ENCODE measurements at regions not wholly inside any gene's neighbourhood (a gene's known extent, or its start where the extent isn't known, plus 50 kb on each side); places are given as distances from the start of the nearest gene placed in this dataset.

DNA sequence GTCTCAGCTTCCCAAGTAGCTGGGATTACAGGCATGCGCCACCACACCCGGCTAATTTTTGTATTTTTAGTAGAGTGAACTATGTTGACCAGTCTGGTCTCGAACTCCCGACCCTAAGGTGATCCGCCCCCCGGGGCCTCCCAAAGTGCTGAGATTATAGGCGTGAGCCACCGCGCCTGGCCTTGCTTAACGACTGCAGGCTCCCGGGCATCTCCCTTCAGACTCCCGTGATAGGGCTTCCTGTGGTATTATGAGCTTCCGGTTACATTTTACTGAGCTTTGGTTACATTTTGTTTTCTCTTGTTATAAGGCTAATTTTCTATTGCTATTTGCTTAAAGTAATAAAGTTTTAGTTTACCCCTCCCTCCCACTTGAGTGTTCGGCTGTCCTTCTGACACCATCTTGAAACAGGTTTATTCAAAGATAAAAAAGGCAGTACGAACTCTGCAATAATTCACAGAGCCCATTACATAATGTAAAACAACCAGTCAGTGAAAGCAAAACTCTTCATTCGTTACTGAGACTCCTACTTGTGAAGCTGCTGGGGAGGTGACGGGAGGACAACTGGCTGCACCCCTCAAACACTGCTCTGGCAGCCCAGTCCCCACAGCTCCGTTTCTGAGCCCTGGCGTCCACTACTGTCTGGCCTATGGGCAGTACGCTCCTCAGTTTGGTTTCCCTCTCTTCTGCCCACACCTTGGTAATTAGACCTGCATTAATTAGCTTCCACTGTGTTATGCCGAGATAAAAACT lies 795.7 kb upstream of the SLIT2 start:
- intact Hi-C loops (cut with micrococcal nuclease), result no loop called here
- Histone ChIP-seq H3K36me3 (ENCODE audit: insufficient read depth, low read length) (no peaks in the 10 kb centered on the region), H3K27ac (ENCODE audit: low read depth, low read length) (no peak overlapping the region), H3K9me3 (ENCODE audit: control insufficient read depth in 1 of 2, low read length in 2 of 2) (no peaks in the 10 kb centered on the region), H3K27me3 (ENCODE audit: insufficient read depth, low read length) (no peaks in the 10 kb centered on the region), H3K4me3 (ENCODE audit: low read length in 2 of 2) (no peak overlapping the region), H3K4me1 (ENCODE audit: insufficient read depth, low read length) (no peaks in the 10 kb centered on the region)
- no peaks in the 10 kb centered on the region for H3K36me3 Mint-ChIP-seq
- no peaks in the 10 kb centered on the region for H3K4me1 Mint-ChIP-seq
- H3K27me3 Mint-ChIP-seq, result no peaks in the 10 kb centered on the region
- H3K9me3 Mint-ChIP-seq, result peaks cover 0 to 23% (median 14%) of the 10 kb centered on the region in 8 donors
- H3K27ac Mint-ChIP-seq, result no peak overlapping the region
- ChIA-PET CTCF (ENCODE audit: partially characterized antibody) (no interaction called here), POLR2A (ENCODE audit: partially characterized antibody) (no interaction called here)
- DNase-seq, result no peak
- no peak overlapping the region for H3K4me3 Mint-ChIP-seq

DNA sequence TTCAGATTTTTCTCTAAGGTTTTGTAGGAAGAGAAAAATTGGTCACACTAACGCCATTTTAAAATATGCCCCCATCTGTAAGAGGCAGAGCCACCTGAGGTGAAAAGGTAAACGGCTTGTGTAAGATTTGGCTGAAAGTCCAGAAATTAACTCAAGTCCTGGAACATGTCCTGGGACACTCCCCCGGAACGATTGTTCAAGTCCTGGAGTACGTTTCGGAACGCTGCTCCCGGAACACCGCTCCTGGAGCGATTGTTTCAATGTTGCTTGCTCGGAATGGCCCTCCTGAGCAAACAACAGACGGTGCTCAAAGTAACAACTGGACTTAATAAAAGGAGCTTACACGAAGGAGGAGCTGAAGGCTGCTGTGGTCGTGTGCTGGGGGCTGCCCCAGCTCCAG lies 796.5 kb upstream of the SLIT2 start:
- DNase-seq, result no peak
- Histone ChIP-seq H3K36me3 (ENCODE audit: insufficient read depth, low read length) (no peaks in the 10 kb centered on the region), H3K27me3 (ENCODE audit: insufficient read depth, low read length) (no peaks in the 10 kb centered on the region), H3K9me3 (ENCODE audit: control insufficient read depth in 1 of 2, low read length in 2 of 2) (no peaks in the 10 kb centered on the region), H3K27ac (ENCODE audit: low read depth, low read length) (no peak overlapping the region), H3K4me3 (ENCODE audit: low read length in 2 of 2) (no peak overlapping the region), H3K4me1 (ENCODE audit: insufficient read depth, low read length) (no peaks in the 10 kb centered on the region)
- no peaks in the 10 kb centered on the region for H3K4me1 Mint-ChIP-seq
- no peaks in the 10 kb centered on the region for H3K27me3 Mint-ChIP-seq
- POLR2A ChIA-PET (ENCODE audit: partially characterized antibody), result no interaction called here
- CTCF ChIA-PET (ENCODE audit: partially characterized antibody), result no interaction called here
- H3K4me3 Mint-ChIP-seq, result no peak overlapping the region
- intact Hi-C loops (cut with micrococcal nuclease), result no loop called here
- H3K9me3 Mint-ChIP-seq, result peaks cover 0 to 23% (median 15%) of the 10 kb centered on the region in 8 donors
- H3K27ac Mint-ChIP-seq, result no peak overlapping the region
- H3K36me3 Mint-ChIP-seq, result no peaks in the 10 kb centered on the region

DNA sequence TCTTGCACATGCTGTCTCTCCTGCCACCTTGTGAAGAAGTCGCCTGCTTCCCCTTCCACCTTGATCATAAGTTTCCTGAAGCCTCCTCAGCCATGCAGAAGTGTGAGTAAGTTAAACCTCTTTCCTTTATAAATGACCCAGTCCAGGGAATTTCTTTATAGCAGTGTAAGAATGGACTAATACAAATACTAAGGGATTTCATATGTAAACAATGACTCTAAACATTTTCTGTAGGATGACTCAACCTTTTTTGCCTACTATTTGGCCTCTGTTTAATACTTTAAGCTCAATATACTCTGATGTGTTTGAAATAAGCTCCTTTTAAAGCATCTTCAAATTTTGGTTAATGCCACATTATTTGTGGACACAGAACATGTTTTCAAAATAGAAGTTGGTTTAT lies 813.5 kb upstream of the SLIT2 start:
- Histone ChIP-seq H3K36me3 (ENCODE audit: insufficient read depth, low read length) (no peaks in the 10 kb centered on the region), H3K4me1 (ENCODE audit: insufficient read depth, low read length) (no peaks in the 10 kb centered on the region), H3K27me3 (ENCODE audit: insufficient read depth, low read length) (no peaks in the 10 kb centered on the region), H3K9me3 (ENCODE audit: control insufficient read depth in 1 of 2, low read length in 2 of 2) (peaks cover 0 to 12% of the 10 kb centered on the region in 2 donors), H3K27ac (ENCODE audit: low read depth, low read length) (no peak overlapping the region), H3K4me3 (ENCODE audit: low read length in 2 of 2) (no peak overlapping the region)
- H3K27ac Mint-ChIP-seq, result peak overlapping the region in 1 of 7 donors; percentile 16
- H3K4me3 Mint-ChIP-seq, result no peak overlapping the region
- intact Hi-C loops (cut with micrococcal nuclease), result no loop called here
- ChIA-PET CTCF (ENCODE audit: partially characterized antibody) (no interaction called here), POLR2A (ENCODE audit: partially characterized antibody) (no interaction called here)
- H3K36me3 Mint-ChIP-seq, result no peaks in the 10 kb centered on the region
- no peaks in the 10 kb centered on the region for H3K4me1 Mint-ChIP-seq
- no peaks in the 10 kb centered on the region for H3K27me3 Mint-ChIP-seq
- no peak for DNase-seq
- peaks cover 4 to 42% (median 24%) of the 10 kb centered on the region in 8 donors for H3K9me3 Mint-ChIP-seq

DNA sequence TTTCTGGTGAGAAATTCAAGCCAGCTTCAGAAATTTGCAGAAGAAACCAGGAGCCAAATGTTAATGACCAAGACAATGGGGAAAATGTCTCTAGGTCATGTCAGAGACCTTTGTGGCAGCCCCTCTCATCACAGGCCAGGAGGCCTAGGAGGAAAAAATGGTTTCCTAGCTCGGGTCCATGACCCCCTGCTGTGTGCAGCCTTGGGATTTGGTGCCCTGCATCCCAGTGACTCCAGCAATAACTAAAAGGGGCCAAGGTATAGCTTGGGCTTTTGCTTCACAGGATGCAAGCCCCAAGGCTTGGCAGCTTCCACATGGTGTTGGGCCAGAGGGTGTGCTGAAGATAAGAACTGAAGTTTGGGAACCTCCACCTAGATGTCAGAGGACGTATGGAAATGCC lies 814.7 kb upstream of the SLIT2 start:
- H3K9me3 ChIP-seq (ENCODE audit: control insufficient read depth in 1 of 2, low read length in 2 of 2), result peaks cover 0 to 3% of the 10 kb centered on the region in 2 donors
- H3K4me3 ChIP-seq (ENCODE audit: low read length in 2 of 2), result no peak overlapping the region
- H3K36me3 ChIP-seq (ENCODE audit: insufficient read depth, low read length), result no peaks in the 10 kb centered on the region
- Mint-ChIP-seq H3K27ac (no peak overlapping the region), H3K9me3 (peaks cover 4 to 36% (median 18%) of the 10 kb centered on the region in 8 donors), H3K36me3 (no peaks in the 10 kb centered on the region), H3K4me1 (no peaks in the 10 kb centered on the region), H3K27me3 (no peaks in the 10 kb centered on the region), H3K4me3 (no peak overlapping the region)
- no peaks in the 10 kb centered on the region for H3K4me1 ChIP-seq (ENCODE audit: insufficient read depth, low read length)
- ChIA-PET POLR2A (ENCODE audit: partially characterized antibody) (no interaction called here), CTCF (ENCODE audit: partially characterized antibody) (no interaction called here)
- DNase-seq, result no peak
- intact Hi-C loops (cut with micrococcal nuclease), result no loop called here
- H3K27ac ChIP-seq (ENCODE audit: low read depth, low read length), result no peak overlapping the region
- H3K27me3 ChIP-seq (ENCODE audit: insufficient read depth, low read length), result no peaks in the 10 kb centered on the region

DNA sequence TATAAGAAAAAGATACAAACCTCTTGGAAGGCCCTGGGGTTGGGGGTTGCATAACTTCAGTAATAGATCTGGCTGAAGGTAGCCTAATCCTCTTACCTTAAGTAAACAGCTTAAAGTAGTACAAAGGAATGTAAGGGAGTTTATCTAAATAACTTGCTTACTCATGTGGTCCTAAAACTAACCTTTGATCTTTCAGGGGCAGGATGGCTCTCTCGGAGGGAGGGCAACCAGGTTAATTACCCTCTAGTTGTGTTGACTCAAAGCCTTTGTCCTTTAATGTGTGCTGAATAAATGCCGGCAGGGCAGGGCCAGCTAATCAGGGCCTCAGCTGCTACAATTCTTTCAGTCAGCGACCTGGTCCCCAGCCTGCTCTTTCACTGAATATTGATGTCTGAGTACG lies 822.0 kb upstream of the SLIT2 start:
- H3K36me3 ChIP-seq (ENCODE audit: insufficient read depth, low read length), result no peaks in the 10 kb centered on the region
- no peak overlapping the region for H3K4me3 Mint-ChIP-seq
- no peaks in the 10 kb centered on the region for H3K27me3 Mint-ChIP-seq
- no peak overlapping the region for H3K4me3 ChIP-seq (ENCODE audit: low read length in 2 of 2)
- ChIA-PET CTCF (ENCODE audit: partially characterized antibody) (no interaction called here), POLR2A (ENCODE audit: partially characterized antibody) (no interaction called here)
- peaks cover 0 to 8% of the 10 kb centered on the region in 2 donors for H3K9me3 ChIP-seq (ENCODE audit: control insufficient read depth in 1 of 2, low read length in 2 of 2)
- H3K9me3 Mint-ChIP-seq, result peaks cover 0 to 33% (median 19%) of the 10 kb centered on the region in 8 donors
- H3K4me1 ChIP-seq (ENCODE audit: insufficient read depth, low read length), result no peaks in the 10 kb centered on the region
- no peaks in the 10 kb centered on the region for H3K36me3 Mint-ChIP-seq
- intact Hi-C loops (cut with micrococcal nuclease), result no loop called here
- H3K27me3 ChIP-seq (ENCODE audit: insufficient read depth, low read length), result no peaks in the 10 kb centered on the region
- H3K4me1 Mint-ChIP-seq, result no peaks in the 10 kb centered on the region
- no peak for DNase-seq
- no peak overlapping the region for H3K27ac ChIP-seq (ENCODE audit: low read depth, low read length)
- no peak overlapping the region for H3K27ac Mint-ChIP-seq

DNA sequence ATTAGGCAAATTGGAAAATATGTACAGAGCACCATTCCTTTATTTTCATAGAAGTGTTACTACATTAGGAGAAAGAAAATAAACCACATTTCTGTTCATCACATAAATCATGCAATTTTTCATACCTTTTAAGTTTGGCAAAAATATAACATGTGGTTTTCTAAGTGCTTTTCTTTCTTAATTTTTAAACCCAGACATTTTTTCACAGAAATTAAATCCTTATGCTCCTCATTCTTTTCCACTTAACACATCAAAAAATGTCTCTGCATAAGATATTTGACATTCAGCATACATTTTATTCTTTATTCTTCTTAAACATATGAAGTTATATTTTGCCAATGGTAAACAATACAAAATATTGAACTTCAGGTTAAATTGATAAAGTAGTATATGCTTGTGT lies 826.6 kb upstream of the SLIT2 start:
- Histone ChIP-seq H3K4me3 (ENCODE audit: low read length in 2 of 2) (no peak overlapping the region), H3K36me3 (ENCODE audit: insufficient read depth, low read length) (no peaks in the 10 kb centered on the region), H3K27ac (ENCODE audit: low read depth, low read length) (no peak overlapping the region), H3K27me3 (ENCODE audit: insufficient read depth, low read length) (no peaks in the 10 kb centered on the region), H3K4me1 (ENCODE audit: insufficient read depth, low read length) (no peaks in the 10 kb centered on the region), H3K9me3 (ENCODE audit: control insufficient read depth in 1 of 2, low read length in 2 of 2) (peaks cover 0 to 7% of the 10 kb centered on the region in 2 donors)
- intact Hi-C loops (cut with micrococcal nuclease), result no loop called here
- POLR2A ChIA-PET (ENCODE audit: partially characterized antibody), result no interaction called here
- Mint-ChIP-seq H3K4me3 (no peak overlapping the region), H3K9me3 (peaks cover 0 to 28% (median 14%) of the 10 kb centered on the region in 8 donors), H3K27ac (no peak overlapping the region), H3K4me1 (no peaks in the 10 kb centered on the region), H3K27me3 (no peaks in the 10 kb centered on the region), H3K36me3 (no peaks in the 10 kb centered on the region)
- no peak for DNase-seq
- CTCF ChIA-PET (ENCODE audit: partially characterized antibody), result no interaction called here

DNA sequence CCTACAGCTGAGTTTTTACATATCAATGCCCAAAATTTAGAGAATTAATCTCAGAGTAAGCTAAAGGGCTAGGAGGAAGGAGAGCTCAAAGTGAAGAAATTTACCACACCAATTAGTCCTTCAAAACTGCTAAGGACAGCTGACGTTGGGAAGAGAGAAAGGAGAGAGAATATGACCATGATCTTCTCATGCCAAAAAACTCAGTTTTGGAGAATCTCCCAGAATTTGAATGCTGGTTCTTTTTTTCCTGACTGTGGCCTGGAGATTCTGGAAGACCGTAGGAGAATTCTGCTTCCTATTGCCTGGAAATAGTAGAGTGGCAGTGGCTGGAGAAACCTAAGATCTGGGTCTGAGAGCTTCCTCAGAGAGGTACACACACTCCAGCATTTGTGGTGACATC lies 834.4 kb upstream of the SLIT2 start:
- H3K36me3 ChIP-seq (ENCODE audit: insufficient read depth, low read length), result no peaks in the 10 kb centered on the region
- CTCF ChIA-PET (ENCODE audit: partially characterized antibody), result no interaction called here

More for the DNA sequence above, 834.4 kb upstream of the SLIT2 start:
- peaks cover 0 to 3% of the 10 kb centered on the region in 2 donors for H3K9me3 ChIP-seq (ENCODE audit: control insufficient read depth in 1 of 2, low read length in 2 of 2)
- H3K4me3 ChIP-seq (ENCODE audit: low read length in 2 of 2), result no peak overlapping the region
- intact Hi-C loops (cut with micrococcal nuclease), result no loop called here
- POLR2A ChIA-PET (ENCODE audit: partially characterized antibody), result no interaction called here
- no peak for DNase-seq
- no peaks in the 10 kb centered on the region for H3K4me1 ChIP-seq (ENCODE audit: insufficient read depth, low read length)
- no peak overlapping the region for H3K27ac Mint-ChIP-seq
- H3K4me1 Mint-ChIP-seq, result no peaks in the 10 kb centered on the region
- H3K4me3 Mint-ChIP-seq, result no peak overlapping the region
- no peaks in the 10 kb centered on the region for H3K27me3 ChIP-seq (ENCODE audit: insufficient read depth, low read length)
- H3K27me3 Mint-ChIP-seq, result no peaks in the 10 kb centered on the region
- peaks cover 2 to 33% (median 17%) of the 10 kb centered on the region in 8 donors for H3K9me3 Mint-ChIP-seq
- H3K36me3 Mint-ChIP-seq, result no peaks in the 10 kb centered on the region
- no peak overlapping the region for H3K27ac ChIP-seq (ENCODE audit: low read depth, low read length)

All from CD4-positive, alpha-beta memory T cell (primary cell).